ENCODE measurements at regions not wholly inside any gene's neighbourhood (a gene's known extent, or its start where the extent isn't known, plus 50 kb on each side); places are given as distances from the start of the nearest gene placed in this dataset.

DNA sequence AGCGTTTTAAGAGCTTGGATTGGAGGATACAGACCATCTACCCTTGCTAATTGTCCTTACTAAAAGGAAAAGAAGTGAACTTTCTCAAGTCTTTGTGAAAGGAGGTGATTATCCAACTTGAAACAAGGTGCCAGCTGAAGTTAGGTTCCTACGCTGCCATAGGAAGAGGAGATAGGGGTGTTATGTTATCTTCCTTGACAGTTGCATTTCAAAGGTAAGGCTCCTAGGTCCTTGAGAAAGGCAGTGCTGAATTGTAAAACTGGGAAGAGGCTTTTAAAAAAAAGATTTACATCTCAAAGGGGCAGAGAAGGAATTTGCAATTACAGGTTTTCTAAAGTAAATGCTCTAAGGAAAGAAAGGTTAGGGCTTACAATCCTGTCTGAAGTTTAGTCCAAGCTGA is 810.2 kb upstream of the LRATD1 start:
- TF ChIP-seq EZH2 (IDR thresholded peaks at IDR 0.05; ENCODE audit: low read length) = no peak
- TF ChIP-seq, protein P1, sequence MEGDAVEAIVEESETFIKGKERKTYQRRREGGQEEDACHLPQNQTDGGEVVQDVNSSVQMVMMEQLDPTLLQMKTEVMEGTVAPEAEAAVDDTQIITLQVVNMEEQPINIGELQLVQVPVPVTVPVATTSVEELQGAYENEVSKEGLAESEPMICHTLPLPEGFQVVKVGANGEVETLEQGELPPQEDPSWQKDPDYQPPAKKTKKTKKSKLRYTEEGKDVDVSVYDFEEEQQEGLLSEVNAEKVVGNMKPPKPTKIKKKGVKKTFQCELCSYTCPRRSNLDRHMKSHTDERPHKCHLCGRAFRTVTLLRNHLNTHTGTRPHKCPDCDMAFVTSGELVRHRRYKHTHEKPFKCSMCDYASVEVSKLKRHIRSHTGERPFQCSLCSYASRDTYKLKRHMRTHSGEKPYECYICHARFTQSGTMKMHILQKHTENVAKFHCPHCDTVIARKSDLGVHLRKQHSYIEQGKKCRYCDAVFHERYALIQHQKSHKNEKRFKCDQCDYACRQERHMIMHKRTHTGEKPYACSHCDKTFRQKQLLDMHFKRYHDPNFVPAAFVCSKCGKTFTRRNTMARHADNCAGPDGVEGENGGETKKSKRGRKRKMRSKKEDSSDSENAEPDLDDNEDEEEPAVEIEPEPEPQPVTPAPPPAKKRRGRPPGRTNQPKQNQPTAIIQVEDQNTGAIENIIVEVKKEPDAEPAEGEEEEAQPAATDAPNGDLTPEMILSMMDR (optimal IDR thresholded peaks at IDR 0.05 in 1 of 3, IDR thresholded peaks at IDR 0.05 in 1 of 3, conservative IDR thresholded peaks at IDR 0.05 in 1 of 3; ENCODE audit: extremely low read depth in 1 of 3, insufficient read depth in 2 of 3, low read length in 3 of 3) = no peak
- H3K36me3 ChIP-seq (ENCODE audit: control insufficient read depth in 2 of 2, extremely low read depth in 1 of 2, insufficient read depth in 2 of 2, low read length in 2 of 2) = no peaks in the 10 kb centered on the region
- H3K4me1 ChIP-seq (ENCODE audit: control insufficient read depth, extremely low read depth, insufficient read depth, low read length) = no peaks in the 10 kb centered on the region
- no peak overlapping the region for H3K4me3 ChIP-seq (ENCODE audit: control insufficient read depth in 2 of 3, extremely low read depth in 1 of 3, insufficient read depth in 2 of 3, low read depth in 1 of 3, low read length in 3 of 3)
- H3K9me1 ChIP-seq (ENCODE audit: control insufficient read depth, extremely low read depth, insufficient read depth, low read length) = no peaks in the 10 kb centered on the region
- H3K4me2 ChIP-seq (ENCODE audit: control insufficient read depth, extremely low read depth, insufficient read depth, low read depth, low read length) = no peak overlapping the region
- H3K27me3 ChIP-seq (ENCODE audit: control insufficient read depth, extremely low read depth, insufficient read depth, low read length) = no peaks in the 10 kb centered on the region
- dilution Hi-C loops (cut with MboI; ENCODE audit: extremely low pct_ligation_motif_present, low sequenced_read_pairs) = no loop called here
- H2AFZ ChIP-seq (ENCODE audit: control insufficient read depth, low read length) = no peak overlapping the region
- no peak overlapping the region for H3K27ac ChIP-seq (ENCODE audit: control insufficient read depth, insufficient read depth, low read length)
- FAIRE-seq (no peak), DNase-seq (ENCODE audit: low read depth, low spot score) (no peak)
- H3K9me3 ChIP-seq (ENCODE audit: control insufficient read depth, low read depth, low read length) = no peaks in the 10 kb centered on the region
- no peaks in the 10 kb centered on the region for H3K79me2 ChIP-seq (ENCODE audit: control insufficient read depth, insufficient read depth, low read length)
- no peak overlapping the region for H3K9ac ChIP-seq (ENCODE audit: control insufficient read depth, extremely low read depth, insufficient read depth, low read length)
- H4K20me1 ChIP-seq (ENCODE audit: control insufficient read depth, extremely low read depth, insufficient read depth, low read length) = no peaks in the 10 kb centered on the region

DNA sequence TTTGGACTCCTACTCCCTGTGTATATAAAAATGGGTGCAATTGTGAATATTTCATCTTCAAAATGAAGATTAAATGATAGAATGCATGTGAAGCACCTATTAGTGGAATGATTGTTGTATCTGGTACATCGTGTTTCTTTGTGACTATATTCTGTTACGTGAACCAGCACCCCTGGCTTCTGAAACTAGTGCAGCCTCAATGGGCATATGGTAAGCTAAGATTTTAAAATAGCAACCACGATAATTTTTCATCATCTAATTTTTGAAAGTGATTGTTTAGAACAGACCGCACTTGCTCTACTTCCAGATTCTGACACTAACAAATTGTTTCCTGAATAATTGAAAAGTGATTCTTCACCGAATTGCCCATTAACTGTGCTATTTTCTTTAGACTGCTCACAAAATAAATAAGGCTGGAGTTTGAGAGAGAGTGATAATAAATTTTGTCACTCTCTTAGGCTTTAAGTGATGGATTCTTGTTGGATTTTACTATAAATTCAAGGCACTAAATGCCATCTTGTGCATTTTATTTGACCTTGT is 806.1 kb upstream of the LRATD1 start:
- H3K4me3 ChIP-seq (ENCODE audit: control insufficient read depth in 2 of 3, extremely low read depth in 1 of 3, insufficient read depth in 2 of 3, low read depth in 1 of 3, low read length in 3 of 3) = no peak overlapping the region
- TF ChIP-seq, protein P1 (optimal IDR thresholded peaks at IDR 0.05 in 1 of 3, IDR thresholded peaks at IDR 0.05 in 1 of 3, conservative IDR thresholded peaks at IDR 0.05 in 1 of 3; ENCODE audit: extremely low read depth in 1 of 3, insufficient read depth in 2 of 3, low read length in 3 of 3) = no peak
- no peak for TF ChIP-seq EZH2 (IDR thresholded peaks at IDR 0.05; ENCODE audit: low read length)
- DNase-seq (ENCODE audit: low read depth, low spot score) (no peak), FAIRE-seq (no peak)
- no peak overlapping the region for H3K4me2 ChIP-seq (ENCODE audit: control insufficient read depth, extremely low read depth, insufficient read depth, low read depth, low read length)
- no peak overlapping the region for H3K27ac ChIP-seq (ENCODE audit: control insufficient read depth, insufficient read depth, low read length)
- no peaks in the 10 kb centered on the region for H3K27me3 ChIP-seq (ENCODE audit: control insufficient read depth, extremely low read depth, insufficient read depth, low read length)
- no peak overlapping the region for H3K9ac ChIP-seq (ENCODE audit: control insufficient read depth, extremely low read depth, insufficient read depth, low read length)
- no peaks in the 10 kb centered on the region for H3K79me2 ChIP-seq (ENCODE audit: control insufficient read depth, insufficient read depth, low read length)
- H3K4me1 ChIP-seq (ENCODE audit: control insufficient read depth, extremely low read depth, insufficient read depth, low read length) = no peaks in the 10 kb centered on the region
- dilution Hi-C loops (cut with MboI; ENCODE audit: extremely low pct_ligation_motif_present, low sequenced_read_pairs) = no loop called here
- H3K9me1 ChIP-seq (ENCODE audit: control insufficient read depth, extremely low read depth, insufficient read depth, low read length) = no peaks in the 10 kb centered on the region
- H3K9me3 ChIP-seq (ENCODE audit: control insufficient read depth, low read depth, low read length) = no peaks in the 10 kb centered on the region
- H3K36me3 ChIP-seq (ENCODE audit: control insufficient read depth in 2 of 2, extremely low read depth in 1 of 2, insufficient read depth in 2 of 2, low read length in 2 of 2) = no peaks in the 10 kb centered on the region
- H2AFZ ChIP-seq (ENCODE audit: control insufficient read depth, low read length) = no peak overlapping the region
- H4K20me1 ChIP-seq (ENCODE audit: control insufficient read depth, extremely low read depth, insufficient read depth, low read length) = no peaks in the 10 kb centered on the region
